Left ventricle myocardium inferior (tissue), 1 donor: ENCODE measurements at regions not wholly inside any gene's neighbourhood (a gene's known extent, or its start where the extent isn't known, plus 50 kb on each side); places are given as distances from the start of the nearest gene placed in this dataset.

Experiments
- DNase-seq: peaks from one replicate; pipeline ENCODE4 v3.0.0-alpha.2; 2020
- H3K27ac ChIP-seq: fragments of 200-600 bp; replicated peaks from 2 replicates; pipeline ENCODE4 v1.8.0; 2021
- H3K27me3 ChIP-seq: fragments of 200-600 bp; 2 replicates; pipeline ENCODE4 v1.8.0; 2021; ENCODE audit warnings: low read depth
- H3K36me3 ChIP-seq: fragments of 200-600 bp; 2 replicates; pipeline ENCODE4 v1.8.0; 2021
- H3K4me1 ChIP-seq: fragments of 200-600 bp; 2 replicates; pipeline ENCODE4 v1.8.0; 2021
- H3K4me3 ChIP-seq: fragments of 200-600 bp; 2 replicates; pipeline ENCODE4 v1.8.0; 2021; ENCODE audit warnings: mild to moderate bottlenecking, moderate library complexity
- H3K9me3 ChIP-seq: fragments of 200-600 bp; replicated peaks from 2 replicates; pipeline ENCODE4 v1.8.0; 2021
- CTCF ChIP-seq: fragments of 200-600 bp; IDR thresholded peaks from 2 replicates; pipeline ENCODE4 v1.8.0; 2021; ENCODE audit warnings: antibody characterized with exemption, mild to moderate bottlenecking, borderline replicate concordance
- intact Hi-C: fragments of 100-400 bp; cut with micrococcal nuclease; formaldehyde crosslinking; loops from one replicate; pipeline ENCODE4 v1.11.0; 2022
- donor health status: DM: no; HTN: yes; CAD: no; lungs with severe emphysema.

- peaks cover 57% of the 10 kb centered on the region for H3K27me3 ChIP-seq
- intact Hi-C loops: no loop called here
- H3K27ac ChIP-seq: no peak overlapping the region
- no peaks in the 10 kb centered on the region for H3K4me1 ChIP-seq
- H3K36me3 ChIP-seq: no peaks in the 10 kb centered on the region
- peaks cover 6% of the 10 kb centered on the region for H3K9me3 ChIP-seq
- no peak for TF ChIP-seq CTCF
- no peak for DNase-seq
- H3K4me3 ChIP-seq: no peak overlapping the region
Observed at GRCh38 chr22:48613566-48614200, 1214.0 kb downstream of the BRD1 start.

DNA sequence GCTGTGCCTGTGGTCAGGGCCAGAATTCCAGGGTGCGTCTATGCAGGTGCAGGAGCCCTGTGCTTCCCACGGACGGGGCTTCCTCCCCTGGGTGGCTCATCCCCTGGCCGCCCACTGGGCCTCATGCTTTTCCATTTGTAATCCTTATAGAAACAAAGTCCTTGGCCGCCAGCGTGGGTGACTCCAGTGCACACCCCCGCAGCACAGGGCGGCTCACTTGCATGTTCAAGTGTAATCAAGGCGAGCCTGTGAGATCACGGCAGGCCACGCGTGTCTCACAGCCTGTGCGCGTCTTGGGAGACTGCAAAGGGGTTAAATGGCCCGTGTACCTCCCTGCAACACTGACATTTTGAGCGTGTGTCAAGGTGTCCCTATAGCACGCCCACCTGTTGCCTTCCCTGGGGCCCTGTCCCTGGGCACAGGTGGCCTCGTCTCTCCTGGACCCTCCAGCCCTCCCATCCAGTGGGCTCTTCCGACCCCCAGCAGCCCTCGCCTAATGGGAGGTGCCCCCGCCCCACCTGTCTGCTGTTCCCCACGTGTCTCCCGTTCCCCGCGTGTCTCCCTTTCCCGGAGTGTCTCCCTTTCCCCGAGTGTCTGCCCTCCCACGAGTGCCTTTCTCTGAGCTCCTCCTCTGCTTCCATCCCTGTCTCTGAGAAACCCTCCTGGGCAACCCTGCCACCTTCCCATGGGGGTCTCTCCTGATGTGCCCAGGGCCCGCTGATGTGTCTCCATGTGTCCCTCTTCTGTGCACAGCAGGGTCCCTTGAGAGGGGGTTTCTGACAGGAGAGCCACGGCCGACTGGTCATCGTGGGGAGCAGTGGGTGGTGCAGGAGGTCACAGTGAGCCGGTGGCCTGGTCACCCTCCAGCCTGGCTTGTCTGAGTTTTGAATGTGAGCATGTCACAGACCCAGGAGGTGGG lies 1215.3 kb downstream of the BRD1 start:
- H3K27ac ChIP-seq: no peak overlapping the region
- H3K4me1 ChIP-seq: no peaks in the 10 kb centered on the region
- no peaks in the 10 kb centered on the region for H3K36me3 ChIP-seq
- H3K4me3 ChIP-seq: no peak overlapping the region
- peaks cover 6% of the 10 kb centered on the region for H3K9me3 ChIP-seq
- no peak for TF ChIP-seq CTCF
- peaks cover 53% of the 10 kb centered on the region for H3K27me3 ChIP-seq
- intact Hi-C loops: no loop called here
- no peak for DNase-seq

DNA sequence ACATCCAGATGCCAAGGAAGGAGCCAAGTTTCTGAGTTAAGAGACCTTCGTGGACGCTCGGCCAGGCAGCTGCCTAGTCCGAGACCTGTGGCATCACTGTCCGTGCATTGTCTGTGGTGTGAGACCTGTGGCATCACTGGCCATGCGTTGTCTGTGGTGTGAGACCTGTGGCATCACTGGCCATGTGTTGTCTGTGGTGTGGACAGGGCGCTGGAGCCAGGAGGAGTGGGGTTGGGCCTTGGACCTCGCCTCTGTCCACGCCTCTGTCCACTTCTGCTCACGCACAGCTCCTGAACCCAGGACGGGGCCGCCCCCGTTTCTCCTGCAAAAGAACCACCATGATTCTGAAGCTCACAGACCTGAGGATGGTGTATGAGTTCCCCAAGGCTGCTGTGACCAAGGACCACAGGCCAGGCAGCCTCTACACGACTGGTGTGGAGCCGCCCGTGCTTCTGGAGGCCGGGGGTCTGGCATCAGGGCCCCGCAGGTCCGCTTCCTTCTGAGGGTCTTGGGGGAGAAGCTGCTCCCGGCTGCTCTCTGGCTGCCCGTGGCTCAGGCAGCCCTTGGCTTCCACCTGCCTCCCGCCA lies 1218.3 kb downstream of the BRD1 start:
- H3K4me1 ChIP-seq: no peaks in the 10 kb centered on the region
- peaks cover 30% of the 10 kb centered on the region for H3K27me3 ChIP-seq
- H3K4me3 ChIP-seq: no peak overlapping the region
- H3K9me3 ChIP-seq: peaks cover 6% of the 10 kb centered on the region
- no peak for DNase-seq
- H3K27ac ChIP-seq: no peak overlapping the region
- intact Hi-C loops: no loop called here
- TF ChIP-seq CTCF: no peak
- H3K36me3 ChIP-seq: no peaks in the 10 kb centered on the region

DNA sequence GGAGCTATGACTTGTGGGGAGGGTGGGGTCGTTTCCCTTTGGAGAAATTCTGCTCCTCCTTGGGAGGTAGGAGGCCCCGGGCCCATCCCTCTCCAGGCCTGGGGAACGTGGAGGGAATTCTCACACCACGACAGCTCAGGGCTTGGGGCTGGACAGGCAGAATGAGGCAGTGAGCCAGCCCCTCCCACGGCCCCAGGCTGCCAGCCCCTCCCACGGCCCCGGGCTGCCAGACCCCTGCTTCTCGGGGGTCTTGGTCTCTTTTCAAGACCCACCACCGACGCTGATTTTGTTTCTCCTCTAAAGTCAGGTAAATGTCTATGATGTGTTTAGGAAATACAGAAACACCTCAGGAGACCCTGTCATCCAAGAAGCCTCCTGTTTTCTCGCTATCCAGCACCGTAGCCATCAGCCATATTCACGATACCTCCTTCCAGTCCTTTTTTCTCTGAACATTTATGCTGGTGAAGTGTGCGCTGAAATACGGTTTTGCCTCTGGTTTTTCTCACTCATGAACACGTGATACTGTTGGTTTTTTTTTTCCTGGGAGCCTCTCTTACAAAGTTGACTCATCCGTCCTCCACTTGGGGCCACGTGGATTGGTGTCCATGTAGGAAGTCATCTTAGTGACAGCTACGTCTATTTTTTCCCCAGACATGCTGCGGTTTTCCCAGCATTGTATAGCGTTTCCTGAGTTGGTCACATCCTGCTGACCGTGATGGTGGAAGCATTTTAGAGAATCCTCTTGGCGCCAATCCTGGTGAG lies 1219.6 kb downstream of the BRD1 start:
- TF ChIP-seq CTCF: no peak
- H3K4me1 ChIP-seq: no peaks in the 10 kb centered on the region
- no peak overlapping the region for H3K27ac ChIP-seq
- peaks cover 6% of the 10 kb centered on the region for H3K9me3 ChIP-seq
- H3K27me3 ChIP-seq: peaks cover 25% of the 10 kb centered on the region
- no peak for DNase-seq
- H3K4me3 ChIP-seq: no peak overlapping the region
- H3K36me3 ChIP-seq: no peaks in the 10 kb centered on the region
- intact Hi-C loops: no loop called here

DNA sequence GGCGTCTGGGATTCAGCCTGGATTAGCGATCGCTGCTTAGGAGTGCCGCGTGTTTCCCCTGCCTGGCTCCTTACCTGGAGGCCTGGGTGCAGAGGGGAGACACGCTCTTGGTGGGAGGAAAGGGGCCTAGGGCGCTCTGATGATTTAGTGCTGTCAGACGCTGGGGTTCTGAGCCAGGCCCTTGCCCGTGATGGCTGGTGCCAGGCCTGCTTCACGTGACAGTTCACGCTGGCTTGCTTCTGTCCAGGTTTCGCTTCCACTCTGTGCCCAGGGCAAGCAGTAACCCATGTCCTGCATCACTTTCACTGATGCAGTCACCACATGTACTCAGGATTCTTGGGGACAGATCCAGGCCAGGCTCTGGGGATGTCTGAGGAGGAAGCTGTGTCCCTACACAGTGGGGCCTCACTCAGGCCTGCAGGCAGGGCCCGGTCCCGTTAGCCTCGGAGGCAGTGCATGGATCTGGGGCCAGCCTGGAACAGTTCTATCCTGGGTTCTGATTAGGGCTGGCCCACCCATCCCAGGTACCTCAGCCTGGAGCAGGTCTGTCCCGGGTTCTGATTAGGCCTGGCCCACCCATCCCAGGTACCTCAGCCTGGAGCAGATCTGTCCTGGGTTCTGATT lies 1220.9 kb downstream of the BRD1 start:
- DNase-seq: no peak
- no peak for TF ChIP-seq CTCF
- H3K27ac ChIP-seq: no peak overlapping the region
- peaks cover 6% of the 10 kb centered on the region for H3K9me3 ChIP-seq
- intact Hi-C loops: no loop called here
- peaks cover 18% of the 10 kb centered on the region for H3K27me3 ChIP-seq
- no peaks in the 10 kb centered on the region for H3K4me1 ChIP-seq
- no peak overlapping the region for H3K4me3 ChIP-seq
- H3K36me3 ChIP-seq: no peaks in the 10 kb centered on the region
